CD4-positive, alpha-beta T cell treated with Interleukin-15 for 1 hour (primary cell): ENCODE measurements at regions not wholly inside any gene's neighbourhood (a gene's known extent, or its start where the extent isn't known, plus 50 kb on each side); places are given as distances from the start of the nearest gene placed in this dataset.

Source experiments
- DNase-seq: peaks from one replicate; pipeline ENCODE4 v3.0.0-alpha.2; 2020

- no peak for DNase-seq
These were observed 231.1 kb upstream of the CDH5 start for GRCh38 chr16:66135421-66135831.

- no peak for DNase-seq
These were observed 231.6 kb upstream of the CDH5 start for GRCh38 chr16:66134875-66135274.

- no peak for DNase-seq
These were observed 232.7 kb upstream of the CDH5 start for GRCh38 chr16:66133643-66134338.

- DNase-seq = no peak
These were observed 234.6 kb upstream of the CDH5 start for GRCh38 chr16:66131895-66132294.

- no peak for DNase-seq
These were observed 235.2 kb upstream of the CDH5 start for GRCh38 chr16:66131156-66131807.

GRCh38 chr16:66130296-66130905 is 236.1 kb upstream of the CDH5 start:
- no peak for DNase-seq

GRCh38 chr16:66129196-66129595 is 237.3 kb upstream of the CDH5 start:
- no peak for DNase-seq

GRCh38 chr16:66128371-66128770 is 238.1 kb upstream of the CDH5 start:
- no peak for DNase-seq

- DNase-seq = no peak
These were observed 238.8 kb upstream of the CDH5 start for GRCh38 chr16:66127459-66128370.

GRCh38 chr16:66121466-66121865 is 245.0 kb upstream of the CDH5 start:
- DNase-seq = no peak

- no peak for DNase-seq
These were observed 245.8 kb upstream of the CDH5 start for GRCh38 chr16:66120656-66121055.

GRCh38 chr16:66116163-66117002 is 250.1 kb upstream of the CDH5 start:
- DNase-seq = no peak

GRCh38 chr16:66115373-66115772 is 251.1 kb upstream of the CDH5 start:
- no peak for DNase-seq

- no peak for DNase-seq
These were observed 253.3 kb upstream of the CDH5 start for GRCh38 chr16:66113223-66113622.

GRCh38 chr16:66109677-66110076 is 256.8 kb upstream of the CDH5 start:
- no peak for DNase-seq

- DNase-seq = no peak
These were observed 258.8 kb upstream of the CDH5 start for GRCh38 chr16:66107661-66108060.

GRCh38 chr16:66103211-66103610 is 263.3 kb upstream of the CDH5 start:
- no peak for DNase-seq

GRCh38 chr16:66099306-66099705 is 267.2 kb upstream of the CDH5 start:
- no peak for DNase-seq

GRCh38 chr16:66097751-66098150 is 268.7 kb upstream of the CDH5 start:
- DNase-seq = no peak

GRCh38 chr16:66095676-66096075 is 270.8 kb upstream of the CDH5 start:
- no peak for DNase-seq

GRCh38 chr16:66093191-66093590 is 273.3 kb upstream of the CDH5 start:
- DNase-seq = no peak

- DNase-seq = no peak
These were observed 275.0 kb upstream of the CDH5 start for GRCh38 chr16:66091471-66091891.
